Right lobe of liver (tissue), 4 donors: ENCODE measurements at regions not wholly inside any gene's neighbourhood (a gene's known extent, or its start where the extent isn't known, plus 50 kb on each side); places are given as distances from the start of the nearest gene placed in this dataset.

ENCODE experiments used
- CTCF ChIP-seq, 4 donors: fragments of 200-600 bp in 3 of 4; fragments of 450-650 bp in 1 of 4; IDR thresholded peaks; one replicate each; pipeline versions ENCODE4 v1.5.1 to v1.8.0; 2016 to 2022; ENCODE audit warnings: antibody characterized with exemption in 4 of 4, mild to moderate bottlenecking in 2 of 4
- POLR2A ChIP-seq: fragments of 450-650 bp; IDR thresholded peaks from one replicate; pipeline ENCODE4 v1.6.1; 2017; ENCODE audit warnings: antibody characterized with exemption, mild to moderate bottlenecking
- donor health status: DM: no; HTN: no; CAD: no.
- donor health status: DM: no; HTN: no; CAD: no.
- donor health status: DM: no; HTN: yes; CAD: no.

- TF ChIP-seq CTCF (IDR thresholded peaks at IDR 0.05) (no peak), POLR2A (no peak)
These were observed 292.2 kb downstream of the PYDC2 start for GRCh38 chr3:191753196-191753595.
